Epithelial cell of esophagus (primary cell): ENCODE measurements at regions not wholly inside any gene's neighbourhood (a gene's known extent, or its start where the extent isn't known, plus 50 kb on each side); places are given as distances from the start of the nearest gene placed in this dataset.

ENCODE experiments used
- DNase-seq: peaks from one replicate; pipeline ENCODE4 v3.0.0; 2010; ENCODE audit warnings: low read depth
- H3K4me3 ChIP-seq: 2 replicates; pipeline ENCODE4 v1.5.1; 2011; ENCODE audit warnings: mild to moderate bottlenecking, low read length, control low read depth
- TF ChIP-seq, protein P1 (sequence below): IDR thresholded peaks from 2 replicates; pipeline ENCODE4 v1.5.1; 2011; ENCODE audit warnings: low read depth, mild to moderate bottlenecking, low read length, control low read depth, inconsistent platforms; ENCODE audit not compliant: insufficient read depth; ENCODE audit errors: missing control alignments

DNA sequence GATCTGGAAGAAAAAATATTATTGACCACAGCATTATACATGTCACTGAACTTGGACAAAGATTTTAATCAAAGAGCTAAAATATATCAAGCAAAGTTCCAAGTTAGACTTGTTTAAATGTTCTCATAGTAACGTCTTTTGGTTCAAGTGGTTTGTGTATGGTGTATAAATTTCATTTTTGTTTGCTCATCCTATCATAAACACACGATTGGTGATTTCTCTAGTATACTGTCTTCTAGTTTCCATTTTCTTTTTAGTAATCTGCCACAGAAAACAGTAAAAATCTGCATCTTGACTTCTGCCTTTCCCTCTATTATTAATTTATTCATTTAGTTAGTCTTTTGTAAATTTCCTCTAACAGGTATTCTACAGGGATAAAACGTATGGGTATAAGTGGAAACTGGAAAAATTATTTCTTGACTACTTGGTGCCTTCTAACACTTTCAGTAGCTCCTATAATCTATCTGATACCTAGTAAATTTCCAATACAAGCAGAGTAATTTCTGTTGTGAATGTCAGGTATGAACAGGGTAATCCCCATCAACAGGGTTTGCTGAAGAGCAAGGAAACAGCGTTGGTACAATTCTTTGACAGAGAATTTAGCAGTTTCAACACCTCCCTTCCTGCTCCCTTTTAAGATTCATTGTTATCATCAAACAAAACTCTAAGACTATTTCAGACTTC lies 268.0 kb downstream of the PTPRC start:
- TF ChIP-seq, protein P1, sequence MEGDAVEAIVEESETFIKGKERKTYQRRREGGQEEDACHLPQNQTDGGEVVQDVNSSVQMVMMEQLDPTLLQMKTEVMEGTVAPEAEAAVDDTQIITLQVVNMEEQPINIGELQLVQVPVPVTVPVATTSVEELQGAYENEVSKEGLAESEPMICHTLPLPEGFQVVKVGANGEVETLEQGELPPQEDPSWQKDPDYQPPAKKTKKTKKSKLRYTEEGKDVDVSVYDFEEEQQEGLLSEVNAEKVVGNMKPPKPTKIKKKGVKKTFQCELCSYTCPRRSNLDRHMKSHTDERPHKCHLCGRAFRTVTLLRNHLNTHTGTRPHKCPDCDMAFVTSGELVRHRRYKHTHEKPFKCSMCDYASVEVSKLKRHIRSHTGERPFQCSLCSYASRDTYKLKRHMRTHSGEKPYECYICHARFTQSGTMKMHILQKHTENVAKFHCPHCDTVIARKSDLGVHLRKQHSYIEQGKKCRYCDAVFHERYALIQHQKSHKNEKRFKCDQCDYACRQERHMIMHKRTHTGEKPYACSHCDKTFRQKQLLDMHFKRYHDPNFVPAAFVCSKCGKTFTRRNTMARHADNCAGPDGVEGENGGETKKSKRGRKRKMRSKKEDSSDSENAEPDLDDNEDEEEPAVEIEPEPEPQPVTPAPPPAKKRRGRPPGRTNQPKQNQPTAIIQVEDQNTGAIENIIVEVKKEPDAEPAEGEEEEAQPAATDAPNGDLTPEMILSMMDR: no peak
- no peak for DNase-seq
- no peak overlapping the region for H3K4me3 ChIP-seq

GRCh38 chr1:198907423-198907746 lies 268.5 kb downstream of the PTPRC start:
- DNase-seq: no peak
- TF ChIP-seq, protein P1: no peak
- H3K4me3 ChIP-seq: no peak overlapping the region

- TF ChIP-seq, protein P1: no peak
- DNase-seq: no peak
- no peak overlapping the region for H3K4me3 ChIP-seq
Measured at GRCh38 chr1:198908995-198909394, 270.2 kb downstream of the PTPRC start.

- TF ChIP-seq, protein P1: no peak
- H3K4me3 ChIP-seq: no peak overlapping the region
- no peak for DNase-seq
Measured at GRCh38 chr1:198909973-198910372, 271.1 kb downstream of the PTPRC start.

DNA sequence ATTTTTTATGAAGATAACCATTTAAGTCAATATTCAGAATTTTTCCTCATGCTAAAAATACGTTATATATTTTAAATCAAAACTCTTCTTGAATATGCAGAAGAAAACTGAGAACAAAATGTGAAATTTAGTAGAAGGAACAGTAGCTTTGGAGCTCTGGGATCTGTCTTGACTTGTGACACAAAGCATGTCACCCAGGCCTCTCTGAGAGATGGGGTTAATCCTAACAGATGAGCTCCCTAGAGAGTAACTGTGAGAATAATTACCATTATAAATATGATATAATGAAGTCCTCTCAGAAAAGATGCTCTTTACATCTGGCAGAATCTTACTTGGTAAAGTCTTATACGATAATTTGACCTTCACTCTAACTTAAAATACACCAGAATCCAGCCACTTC lies 272.0 kb downstream of the PTPRC start:
- TF ChIP-seq, protein P1: no peak
- no peak overlapping the region for H3K4me3 ChIP-seq
- DNase-seq: no peak

DNA sequence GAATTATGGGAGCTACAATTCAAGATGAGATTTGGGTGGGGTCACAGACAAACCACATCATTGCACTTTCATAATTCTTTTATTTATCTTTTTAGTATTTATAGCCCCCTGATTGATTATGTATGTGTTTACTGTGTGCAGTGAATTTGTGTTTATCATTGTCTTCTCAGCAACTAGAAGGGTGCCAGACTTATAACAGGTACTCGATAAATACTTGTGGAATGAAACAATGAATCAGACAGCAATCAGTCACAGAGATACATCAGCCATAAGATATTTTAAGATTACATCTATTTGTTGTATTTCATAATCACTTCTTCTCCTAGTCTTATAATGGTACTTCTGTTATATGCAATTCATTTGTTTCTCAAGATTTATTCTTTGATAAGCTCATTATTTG lies 273.2 kb downstream of the PTPRC start:
- DNase-seq: peak; percentile 63
- TF ChIP-seq, protein P1: no peak

DNA sequence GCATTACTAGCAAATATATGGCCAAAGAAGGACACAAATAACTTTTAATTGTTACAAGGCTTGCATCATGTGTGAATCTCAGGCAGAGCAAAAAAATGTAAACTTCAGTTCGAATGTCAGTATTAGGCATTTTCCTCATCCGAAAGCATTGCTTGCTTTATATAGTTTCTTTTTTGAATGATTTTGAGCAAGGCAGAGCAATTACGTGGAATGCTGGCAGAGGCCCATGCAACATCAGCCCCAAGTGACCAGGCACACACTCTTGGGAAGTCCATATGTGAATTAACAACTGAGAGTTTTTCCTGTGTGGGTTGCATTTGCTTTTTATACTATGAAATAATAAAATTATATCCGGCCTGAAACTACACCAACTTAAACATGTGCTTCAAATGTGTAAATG lies 274.8 kb downstream of the PTPRC start:
- TF ChIP-seq, protein P1: no peak
- H3K4me3 ChIP-seq: no peak overlapping the region
- DNase-seq: no peak

More for the DNA sequence above, 273.2 kb downstream of the PTPRC start:
- no peak overlapping the region for H3K4me3 ChIP-seq
